ENCODE measurements at regions not wholly inside any gene's neighbourhood (a gene's known extent, or its start where the extent isn't known, plus 50 kb on each side); places are given as distances from the start of the nearest gene placed in this dataset.

DNA sequence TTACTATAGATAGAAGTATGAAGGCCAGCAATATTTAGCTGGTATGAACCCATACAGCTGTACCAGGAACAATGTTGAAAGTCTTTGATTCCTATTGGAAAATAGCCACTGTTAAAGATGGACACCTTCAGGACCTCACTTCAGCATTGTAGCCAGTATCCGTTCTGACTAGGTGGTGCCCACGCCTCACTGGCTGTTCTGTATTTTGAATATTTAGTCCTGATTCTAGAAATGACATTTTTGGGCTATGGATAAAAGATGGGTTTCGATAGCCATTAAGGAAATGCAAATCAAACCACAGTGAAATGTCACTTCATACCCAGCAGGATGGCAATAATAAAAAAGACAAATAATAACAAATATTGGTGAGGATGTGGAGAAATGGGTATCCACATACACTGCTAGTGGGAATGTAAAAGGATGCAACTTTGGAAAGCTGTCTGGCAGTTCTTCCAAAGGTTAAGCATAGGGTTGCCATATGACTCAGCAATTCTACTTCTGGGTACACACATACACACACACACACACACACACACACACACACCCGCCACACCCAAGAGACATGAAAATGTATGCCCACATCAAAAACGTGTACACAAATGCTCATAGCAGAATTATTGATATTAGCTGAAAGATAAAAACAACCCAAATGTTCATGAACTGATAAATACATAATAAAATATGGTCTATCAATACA is 56.8 kb downstream of the UTRN start:
- Histone ChIP-seq H3K4me1 (ENCODE audit: insufficient read depth, low read length) (peaks cover 49% of the 10 kb centered on the region), H3K9me3 (ENCODE audit: low read length) (no peaks in the 10 kb centered on the region), H3K27ac (ENCODE audit: low read depth, low read length) (no peak overlapping the region), H3K36me3 (ENCODE audit: insufficient read depth, low read length) (no peaks in the 10 kb centered on the region), H3K4me3 (ENCODE audit: low read length) (no peak overlapping the region), H3K27me3 (ENCODE audit: insufficient read depth, low read length, poor library complexity, severe bottlenecking) (no peaks in the 10 kb centered on the region)
- peak overlapping the region; percentile 19 to 97 (median 71) for H3K27ac Mint-ChIP-seq
- no peak for DNase-seq
- POLR2A ChIA-PET = no interaction called here
- H3K27me3 Mint-ChIP-seq = no peaks in the 10 kb centered on the region
- CTCF ChIA-PET = interaction anchor here (0.9 to 1.0 kb wide), 2 partner anchors 12 to 125 kb away, joined by 3 read pairs; no protein-coding TSS in a partner anchor
- peaks cover 68 to 89% (median 83%) of the 10 kb centered on the region in 3 donors for H3K4me1 Mint-ChIP-seq
- H3K4me3 Mint-ChIP-seq = no peak overlapping the region
- H3K9me3 Mint-ChIP-seq = no peaks in the 10 kb centered on the region
- H3K36me3 Mint-ChIP-seq = peaks cover 0 to 9% (median 2%) of the 10 kb centered on the region in 3 donors

- H3K27me3 ChIP-seq (ENCODE audit: insufficient read depth, low read length, poor library complexity, severe bottlenecking) = no peaks in the 10 kb centered on the region
- peak in 4 of 5 donors; percentile 26 to 78 (median 69) for DNase-seq
- Mint-ChIP-seq H3K27me3 (peaks cover 0 to 1% of the 10 kb centered on the region in 2 donors), H3K27ac (peak overlapping the region; percentile 91 to 99 (median 96)), H3K4me1 (peaks cover 72 to 90% (median 87%) of the 10 kb centered on the region in 3 donors), H3K36me3 (peaks cover 0 to 14% (median 10%) of the 10 kb centered on the region in 3 donors), H3K4me3 (peak overlapping the region; percentile 91 to 96 (median 94)), H3K9me3 (no peaks in the 10 kb centered on the region)
- peaks cover 58% of the 10 kb centered on the region for H3K4me1 ChIP-seq (ENCODE audit: insufficient read depth, low read length)
- H3K36me3 ChIP-seq (ENCODE audit: insufficient read depth, low read length) = no peaks in the 10 kb centered on the region
- CTCF ChIA-PET = interaction anchor here (1.3 to 1.4 kb wide), 2 partner anchors 10 to 138 kb away, joined by 3 to 5 read pairs; no protein-coding TSS in a partner anchor
- peak overlapping the region; percentile 64 for H3K27ac ChIP-seq (ENCODE audit: low read depth, low read length)
- POLR2A ChIA-PET = interaction anchor here (1.0 to 1.7 kb wide), 4 partner anchors 10 to 116 kb away, joined by 3 to 15 read pairs (median 4); no protein-coding TSS in a partner anchor
- H3K4me3 ChIP-seq (ENCODE audit: low read length) = peak overlapping the region; percentile 75
- H3K9me3 ChIP-seq (ENCODE audit: low read length) = no peaks in the 10 kb centered on the region
Measured at GRCh38 chr6:144343701-144344428, 58.7 kb downstream of the UTRN start.

DNA sequence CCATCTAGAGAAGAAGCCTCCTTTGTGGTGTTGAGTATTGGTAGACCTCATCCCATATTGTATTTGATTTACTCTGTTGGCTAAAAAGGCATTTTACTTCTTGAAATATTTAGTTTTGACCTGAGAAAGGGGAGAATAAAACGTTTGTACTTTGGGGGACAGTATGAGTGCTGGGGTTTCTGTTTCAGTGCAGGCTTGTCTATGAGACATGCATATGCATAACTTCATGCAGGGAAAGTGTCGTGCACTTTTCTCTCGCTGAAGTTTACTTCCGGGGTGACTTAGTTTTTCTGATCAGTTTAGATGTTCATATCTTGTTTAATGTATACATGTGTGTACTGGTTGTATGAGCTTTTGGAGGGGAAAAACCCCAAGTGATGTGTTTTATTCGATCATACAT is 59.5 kb downstream of the UTRN start:
- Mint-ChIP-seq H3K4me3 (peak overlapping the region; percentile 91 to 96 (median 94)), H3K36me3 (peaks cover 1 to 16% (median 12%) of the 10 kb centered on the region in 3 donors), H3K4me1 (peaks cover 73 to 92% (median 90%) of the 10 kb centered on the region in 3 donors), H3K9me3 (no peaks in the 10 kb centered on the region), H3K27ac (peak overlapping the region; percentile 91 to 99 (median 96)), H3K27me3 (peaks cover 0 to 1% of the 10 kb centered on the region in 2 donors)
- Histone ChIP-seq H3K27ac (ENCODE audit: low read depth, low read length) (peak overlapping the region; percentile 64), H3K27me3 (ENCODE audit: insufficient read depth, low read length, poor library complexity, severe bottlenecking) (no peaks in the 10 kb centered on the region), H3K4me3 (ENCODE audit: low read length) (peak overlapping the region; percentile 75), H3K4me1 (ENCODE audit: insufficient read depth, low read length) (peaks cover 64% of the 10 kb centered on the region), H3K9me3 (ENCODE audit: low read length) (no peaks in the 10 kb centered on the region), H3K36me3 (ENCODE audit: insufficient read depth, low read length) (no peaks in the 10 kb centered on the region)
- CTCF ChIA-PET = interaction anchor here (1.3 kb wide), 1 partner anchor 137 kb away, joined by 5 read pairs; no protein-coding TSS in a partner anchor
- POLR2A ChIA-PET = interaction anchor here (1.0 to 1.7 kb wide), 4 partner anchors 9 to 116 kb away, joined by 3 to 15 read pairs (median 4); no protein-coding TSS in a partner anchor
- DNase-seq = peak in 3 of 5 donors; percentile 38 to 57 (median 48)

- Mint-ChIP-seq H3K4me3 (peak overlapping the region; percentile 91 to 96 (median 94)), H3K27me3 (peaks cover 0 to 1% of the 10 kb centered on the region in 2 donors), H3K36me3 (peaks cover 3 to 18% (median 13%) of the 10 kb centered on the region in 3 donors), H3K27ac (peak overlapping the region; percentile 91 to 99 (median 96)), H3K9me3 (no peaks in the 10 kb centered on the region), H3K4me1 (peaks cover 77 to 95% (median 92%) of the 10 kb centered on the region in 3 donors)
- POLR2A ChIA-PET = interaction anchor here (1.7 kb wide), 1 partner anchor 34 kb away, joined by 5 read pairs; no protein-coding TSS in a partner anchor
- Histone ChIP-seq H3K27me3 (ENCODE audit: insufficient read depth, low read length, poor library complexity, severe bottlenecking) (no peaks in the 10 kb centered on the region), H3K9me3 (ENCODE audit: low read length) (no peaks in the 10 kb centered on the region), H3K4me3 (ENCODE audit: low read length) (peak overlapping the region; percentile 75), H3K27ac (ENCODE audit: low read depth, low read length) (peak overlapping the region; percentile 64), H3K36me3 (ENCODE audit: insufficient read depth, low read length) (no peaks in the 10 kb centered on the region), H3K4me1 (ENCODE audit: insufficient read depth, low read length) (peaks cover 69% of the 10 kb centered on the region)
- DNase-seq = no peak
- CTCF ChIA-PET = interaction anchor here (0.7 to 1.4 kb wide), 3 partner anchors 9 to 649 kb away, joined by 3 to 5 read pairs (median 4); no protein-coding TSS in a partner anchor
Measured at GRCh38 chr6:144345451-144345850, 60.3 kb downstream of the UTRN start.

DNA sequence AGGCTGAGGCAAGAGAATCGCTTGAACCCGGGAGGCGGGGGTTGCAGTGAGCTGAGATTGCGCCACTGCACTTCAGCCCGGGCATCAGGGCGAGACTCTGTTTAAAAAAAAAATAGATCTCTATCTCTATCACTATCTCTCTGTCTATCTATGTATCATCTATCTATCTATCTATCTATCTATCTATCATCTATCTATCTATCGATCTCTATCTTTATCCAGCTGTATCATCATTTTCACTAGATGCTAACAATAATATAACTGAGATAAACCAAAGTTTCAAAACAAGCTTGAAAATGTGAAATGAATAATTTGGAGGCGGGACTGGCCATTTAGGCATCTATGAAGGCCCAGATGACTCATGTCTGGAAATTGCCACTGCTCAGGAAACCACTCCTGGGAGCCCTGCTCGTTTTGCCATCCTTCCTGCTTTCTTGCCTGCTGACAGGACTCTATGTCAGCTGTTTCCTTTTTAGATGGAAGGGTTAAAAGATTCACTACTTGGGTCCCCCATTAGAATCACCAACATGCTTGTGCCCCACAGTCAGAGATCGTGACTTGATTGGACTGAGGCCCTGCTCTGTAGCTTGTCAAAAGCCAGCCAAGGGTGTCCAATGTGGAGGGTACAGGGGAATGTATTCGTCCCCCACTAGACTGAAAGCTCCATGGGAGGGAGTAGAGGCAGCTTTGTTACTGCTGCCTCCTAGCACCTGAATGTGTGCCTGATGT is 61.7 kb downstream of the UTRN start:
- H3K36me3 Mint-ChIP-seq = peaks cover 3 to 18% (median 13%) of the 10 kb centered on the region in 3 donors
- no peak for DNase-seq
- H3K4me1 Mint-ChIP-seq = peaks cover 80 to 95% (median 92%) of the 10 kb centered on the region in 3 donors
- Histone ChIP-seq H3K4me3 (ENCODE audit: low read length) (peak overlapping the region; percentile 15), H3K9me3 (ENCODE audit: low read length) (no peaks in the 10 kb centered on the region), H3K27ac (ENCODE audit: low read depth, low read length) (no peak overlapping the region), H3K4me1 (ENCODE audit: insufficient read depth, low read length) (peaks cover 76% of the 10 kb centered on the region), H3K27me3 (ENCODE audit: insufficient read depth, low read length, poor library complexity, severe bottlenecking) (no peaks in the 10 kb centered on the region), H3K36me3 (ENCODE audit: insufficient read depth, low read length) (no peaks in the 10 kb centered on the region)
- CTCF ChIA-PET = interaction anchor here (1.1 to 1.4 kb wide), 2 partner anchors 8 to 135 kb away, joined by 4 read pairs; no protein-coding TSS in a partner anchor
- peak overlapping the region; percentile 57 to 96 (median 91) for H3K4me3 Mint-ChIP-seq
- peak overlapping the region; percentile 71 to 98 (median 92) for H3K27ac Mint-ChIP-seq
- POLR2A ChIA-PET = interaction anchor here (0.6 kb wide), 2 partner anchors 14 to 20 kb away, joined by 3 read pairs; no protein-coding TSS in a partner anchor
- H3K9me3 Mint-ChIP-seq = no peaks in the 10 kb centered on the region
- H3K27me3 Mint-ChIP-seq = peaks cover 0 to 1% of the 10 kb centered on the region in 2 donors

DNA sequence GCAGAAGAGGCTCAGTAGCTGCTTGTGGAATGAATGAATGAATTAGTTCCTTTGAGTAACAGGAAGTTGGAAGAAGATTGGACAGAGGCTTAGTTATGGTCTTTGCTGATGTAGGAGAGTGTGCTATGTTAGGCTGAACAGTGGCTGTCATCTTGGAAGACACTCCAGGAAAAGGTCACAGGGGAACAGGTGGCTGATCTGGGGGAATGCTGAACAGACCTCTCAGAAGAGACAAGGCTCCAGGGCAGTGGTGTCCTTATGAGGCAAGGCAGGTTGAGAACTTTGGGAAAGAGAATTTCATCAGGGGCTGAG is 62.3 kb downstream of the UTRN start:
- H3K4me3 ChIP-seq (ENCODE audit: low read length) = peak overlapping the region; percentile 15
- H3K27ac Mint-ChIP-seq = peak overlapping the region; percentile 71 to 98 (median 92)
- CTCF ChIA-PET = interaction anchor here (1.1 kb wide), 1 partner anchor 135 kb away, joined by 4 read pairs; no protein-coding TSS in a partner anchor
- H3K9me3 ChIP-seq (ENCODE audit: low read length) = no peaks in the 10 kb centered on the region
- peaks cover 80 to 95% (median 92%) of the 10 kb centered on the region in 3 donors for H3K4me1 Mint-ChIP-seq
- no peak overlapping the region for H3K27ac ChIP-seq (ENCODE audit: low read depth, low read length)
- H3K4me3 Mint-ChIP-seq = peak overlapping the region; percentile 57 to 96 (median 91)
- peaks cover 76% of the 10 kb centered on the region for H3K4me1 ChIP-seq (ENCODE audit: insufficient read depth, low read length)
- POLR2A ChIA-PET = interaction anchor here (0.6 kb wide), 1 partner anchor 14 kb away, joined by 3 read pairs; no protein-coding TSS in a partner anchor
- H3K36me3 Mint-ChIP-seq = peaks cover 3 to 18% (median 13%) of the 10 kb centered on the region in 3 donors
- no peaks in the 10 kb centered on the region for H3K27me3 ChIP-seq (ENCODE audit: insufficient read depth, low read length, poor library complexity, severe bottlenecking)
- H3K36me3 ChIP-seq (ENCODE audit: insufficient read depth, low read length) = no peaks in the 10 kb centered on the region
- no peaks in the 10 kb centered on the region for H3K9me3 Mint-ChIP-seq
- H3K27me3 Mint-ChIP-seq = peaks cover 0 to 1% of the 10 kb centered on the region in 2 donors
- no peak for DNase-seq

DNA sequence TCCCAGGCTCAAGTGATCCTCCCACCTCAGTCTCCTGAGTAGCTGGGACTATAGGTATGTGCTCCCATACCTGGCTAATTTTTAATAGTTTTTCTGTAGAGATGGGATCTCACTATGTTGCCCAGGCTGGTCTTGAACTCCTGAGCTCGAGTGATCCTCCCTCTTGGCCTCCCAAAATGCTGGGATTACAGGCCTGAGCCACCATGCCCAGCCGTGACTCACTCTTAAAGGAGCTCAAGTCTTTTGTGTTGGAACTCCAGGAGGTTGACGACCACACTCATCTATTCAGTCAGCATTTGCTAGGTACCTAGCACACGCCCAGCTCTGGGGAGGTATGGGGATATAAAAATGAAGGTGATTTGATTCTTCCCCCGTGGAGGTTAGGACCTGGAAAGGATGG is 62.8 kb downstream of the UTRN start:
- Mint-ChIP-seq H3K4me3 (peak overlapping the region; percentile 33 to 92 (median 74)), H3K27ac (peak overlapping the region; percentile 77 to 98 (median 92)), H3K36me3 (peaks cover 3 to 18% (median 13%) of the 10 kb centered on the region in 3 donors), H3K27me3 (peaks cover 0 to 1% of the 10 kb centered on the region in 2 donors), H3K9me3 (no peaks in the 10 kb centered on the region), H3K4me1 (peaks cover 81 to 95% (median 92%) of the 10 kb centered on the region in 3 donors)
- POLR2A ChIA-PET = interaction anchor here (0.6 kb wide), 1 partner anchor 13 kb away, joined by 3 read pairs; no protein-coding TSS in a partner anchor
- CTCF ChIA-PET = interaction anchor here (1.1 kb wide), 1 partner anchor 134 kb away, joined by 4 read pairs; no protein-coding TSS in a partner anchor
- Histone ChIP-seq H3K9me3 (ENCODE audit: low read length) (no peaks in the 10 kb centered on the region), H3K27me3 (ENCODE audit: insufficient read depth, low read length, poor library complexity, severe bottlenecking) (no peaks in the 10 kb centered on the region), H3K27ac (ENCODE audit: low read depth, low read length) (no peak overlapping the region), H3K4me1 (ENCODE audit: insufficient read depth, low read length) (peaks cover 76% of the 10 kb centered on the region), H3K36me3 (ENCODE audit: insufficient read depth, low read length) (no peaks in the 10 kb centered on the region), H3K4me3 (ENCODE audit: low read length) (no peak overlapping the region)
- no peak for DNase-seq

All from CD8-positive, alpha-beta memory T cell (primary cell).